ENCODE measurements at regions not wholly inside any gene's neighbourhood (a gene's known extent, or its start where the extent isn't known, plus 50 kb on each side); places are given as distances from the start of the nearest gene placed in this dataset.

GRCh38 chr1:164131949-164132348 is 427.0 kb upstream of the PBX1 start:
- DNase-seq (ENCODE audit: insufficient read length, low spot score, missing footprints): no peak
- Histone ChIP-seq H3K4me3 (ENCODE audit: insufficient read depth, low read length) (no peak overlapping the region), H3K36me3 (ENCODE audit: insufficient read depth, low read length) (no peaks in the 10 kb centered on the region), H3K4me2 (ENCODE audit: insufficient read depth, low read length) (no peak overlapping the region), H3K27ac (ENCODE audit: low read depth, low read length) (no peak overlapping the region), H2AFZ (ENCODE audit: low read length) (no peak overlapping the region), H3K9me3 (ENCODE audit: low read depth, low read length) (peaks cover 3% of the 10 kb centered on the region), H3K4me1 (ENCODE audit: insufficient read depth, low read length) (no peaks in the 10 kb centered on the region), H3K79me2 (ENCODE audit: insufficient read depth, low read length) (no peaks in the 10 kb centered on the region), H4K20me1 (ENCODE audit: insufficient read depth, low read length) (no peaks in the 10 kb centered on the region), H3K27me3 (ENCODE audit: insufficient read depth, low read length) (no peaks in the 10 kb centered on the region)
- no peak for TF ChIP-seq CTCF (IDR thresholded peaks at IDR 0.05; ENCODE audit: extremely low read depth, low read depth, low read length)

- Histone ChIP-seq H3K4me2 (ENCODE audit: insufficient read depth, low read length) (no peak overlapping the region), H2AFZ (ENCODE audit: low read length) (no peak overlapping the region), H3K4me3 (ENCODE audit: insufficient read depth, low read length) (no peak overlapping the region), H3K9me3 (ENCODE audit: low read depth, low read length) (peaks cover 3% of the 10 kb centered on the region), H3K27me3 (ENCODE audit: insufficient read depth, low read length) (no peaks in the 10 kb centered on the region), H3K79me2 (ENCODE audit: insufficient read depth, low read length) (no peaks in the 10 kb centered on the region), H3K27ac (ENCODE audit: low read depth, low read length) (no peak overlapping the region), H3K36me3 (ENCODE audit: insufficient read depth, low read length) (no peaks in the 10 kb centered on the region), H4K20me1 (ENCODE audit: insufficient read depth, low read length) (no peaks in the 10 kb centered on the region), H3K4me1 (ENCODE audit: insufficient read depth, low read length) (no peaks in the 10 kb centered on the region)
- TF ChIP-seq CTCF (IDR thresholded peaks at IDR 0.05; ENCODE audit: extremely low read depth, low read depth, low read length): no peak
- no peak for DNase-seq (ENCODE audit: insufficient read length, low spot score, missing footprints)
Measured at GRCh38 chr1:164137273-164137925, 421.6 kb upstream of the PBX1 start.

- Histone ChIP-seq H3K27me3 (ENCODE audit: insufficient read depth, low read length) (no peaks in the 10 kb centered on the region), H3K4me3 (ENCODE audit: insufficient read depth, low read length) (no peak overlapping the region), H2AFZ (ENCODE audit: low read length) (no peak overlapping the region), H4K20me1 (ENCODE audit: insufficient read depth, low read length) (no peaks in the 10 kb centered on the region), H3K36me3 (ENCODE audit: insufficient read depth, low read length) (no peaks in the 10 kb centered on the region), H3K4me1 (ENCODE audit: insufficient read depth, low read length) (no peaks in the 10 kb centered on the region), H3K9me3 (ENCODE audit: low read depth, low read length) (no peaks in the 10 kb centered on the region), H3K27ac (ENCODE audit: low read depth, low read length) (no peak overlapping the region), H3K79me2 (ENCODE audit: insufficient read depth, low read length) (no peaks in the 10 kb centered on the region), H3K4me2 (ENCODE audit: insufficient read depth, low read length) (no peak overlapping the region)
- DNase-seq (ENCODE audit: insufficient read length, low spot score, missing footprints): no peak
- TF ChIP-seq CTCF (IDR thresholded peaks at IDR 0.05; ENCODE audit: extremely low read depth, low read depth, low read length): no peak
Measured at GRCh38 chr1:164141797-164142196, 417.2 kb upstream of the PBX1 start.

GRCh38 chr1:164154622-164155021 is 404.4 kb upstream of the PBX1 start:
- no peak for DNase-seq (ENCODE audit: insufficient read length, low spot score, missing footprints)
- Histone ChIP-seq H3K4me1 (ENCODE audit: insufficient read depth, low read length) (no peaks in the 10 kb centered on the region), H3K27ac (ENCODE audit: low read depth, low read length) (no peak overlapping the region), H4K20me1 (ENCODE audit: insufficient read depth, low read length) (no peaks in the 10 kb centered on the region), H3K27me3 (ENCODE audit: insufficient read depth, low read length) (no peaks in the 10 kb centered on the region), H3K4me2 (ENCODE audit: insufficient read depth, low read length) (no peak overlapping the region), H2AFZ (ENCODE audit: low read length) (no peak overlapping the region), H3K4me3 (ENCODE audit: insufficient read depth, low read length) (no peak overlapping the region), H3K79me2 (ENCODE audit: insufficient read depth, low read length) (no peaks in the 10 kb centered on the region), H3K36me3 (ENCODE audit: insufficient read depth, low read length) (no peaks in the 10 kb centered on the region), H3K9me3 (ENCODE audit: low read depth, low read length) (peaks cover 2% of the 10 kb centered on the region)
- no peak for TF ChIP-seq CTCF (IDR thresholded peaks at IDR 0.05; ENCODE audit: extremely low read depth, low read depth, low read length)
